HPDE6-E6E7 (cell line): ENCODE measurements at regions not wholly inside any gene's neighbourhood (a gene's known extent, or its start where the extent isn't known, plus 50 kb on each side); places are given as distances from the start of the nearest gene placed in this dataset.

Source experiments
- DNase-seq: peaks from one replicate; pipeline ENCODE4 v3.0.0; 2011; ENCODE audit warnings: missing footprints; ENCODE audit errors: extremely low spot score

DNA sequence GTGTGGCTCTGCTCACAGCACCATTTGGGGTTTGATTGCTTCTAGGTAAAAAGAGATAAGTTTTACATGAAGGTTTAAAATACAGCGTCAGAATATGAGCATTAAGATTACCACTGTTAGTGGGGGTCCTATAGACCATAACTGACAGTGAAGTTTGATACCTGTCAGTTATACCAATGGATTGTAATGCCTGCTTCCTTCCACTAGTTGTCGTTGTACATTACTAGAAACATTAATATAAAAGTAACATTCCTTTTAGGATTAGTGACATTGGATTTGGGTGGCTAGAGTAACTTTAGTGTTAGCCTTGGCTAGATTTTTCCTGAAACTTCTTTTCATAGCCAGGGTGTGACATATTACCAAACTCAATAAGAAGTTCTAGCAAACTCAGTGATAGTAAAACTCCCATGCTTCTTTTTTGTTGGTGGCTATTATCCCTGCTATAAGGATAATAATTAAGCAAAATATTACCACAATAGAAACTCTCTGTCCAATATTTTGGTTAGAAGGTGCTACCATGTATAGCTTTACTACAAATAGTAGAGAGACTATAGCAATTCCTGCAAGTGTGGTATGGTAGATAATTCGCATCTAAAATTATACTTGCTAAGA lies 57.1 kb downstream of the FAM181B start:
- DNase-seq: no peak

DNA sequence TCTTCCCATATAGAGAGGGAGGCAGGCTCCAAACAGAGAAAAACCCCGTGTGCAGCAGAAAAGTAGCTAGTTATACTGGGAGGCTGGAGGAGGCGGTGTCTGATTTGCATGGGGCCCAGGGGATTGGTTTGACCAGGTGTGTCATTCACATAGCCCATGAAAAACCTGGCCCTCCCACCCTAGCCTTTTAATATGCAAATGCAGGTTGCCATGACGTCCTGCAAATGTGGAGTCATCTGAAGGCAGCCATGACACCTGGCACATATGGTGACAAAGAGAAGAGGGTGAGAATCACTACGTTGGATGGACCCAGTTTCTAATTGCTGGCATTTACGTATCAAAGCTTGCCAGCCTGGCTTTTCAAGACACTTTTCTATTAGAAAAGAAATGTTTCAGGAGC lies 57.8 kb downstream of the FAM181B start:
- no peak for DNase-seq

GRCh38 chr11:82673631-82674030 lies 60.0 kb downstream of the FAM181B start:
- no peak for DNase-seq

DNA sequence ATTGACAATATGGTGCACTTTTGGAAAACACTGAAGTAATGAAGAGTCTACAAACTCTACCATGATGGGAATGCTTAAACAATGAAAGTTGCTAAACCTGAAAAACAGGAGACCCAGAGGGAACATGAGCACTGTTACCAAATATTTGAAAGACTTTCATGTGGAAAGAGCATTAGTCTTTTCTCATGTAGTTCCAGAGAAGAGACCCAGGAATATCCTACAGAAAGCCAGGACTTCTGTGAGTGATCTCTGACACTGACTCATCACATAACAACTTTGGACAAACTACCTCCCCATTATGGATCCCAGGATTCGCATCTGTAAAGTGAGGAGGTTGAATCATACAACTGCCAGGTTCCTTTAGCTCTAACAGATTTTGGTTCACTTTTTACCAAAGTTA lies 62.2 kb downstream of the FAM181B start:
- DNase-seq: no peak

DNA sequence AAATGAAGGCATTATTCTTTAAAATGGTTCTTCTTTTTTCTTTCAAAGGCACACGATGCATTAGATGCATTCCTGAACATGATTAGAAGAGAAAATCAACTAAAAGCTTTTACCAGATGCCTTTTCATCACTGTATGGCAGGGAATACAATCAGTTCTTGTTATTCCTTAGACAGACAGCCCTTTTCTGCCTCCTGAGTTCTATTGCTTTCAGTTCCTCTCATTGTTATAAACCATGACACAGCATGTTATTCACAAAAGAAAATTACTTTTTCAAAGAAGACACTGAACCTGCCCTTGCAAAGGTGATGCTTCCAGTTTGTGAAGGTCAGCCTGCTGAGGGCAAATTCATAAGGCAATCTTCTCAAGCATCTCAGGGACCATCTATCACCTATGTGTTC lies 70.1 kb downstream of the FAM181B start:
- no peak for DNase-seq

DNA sequence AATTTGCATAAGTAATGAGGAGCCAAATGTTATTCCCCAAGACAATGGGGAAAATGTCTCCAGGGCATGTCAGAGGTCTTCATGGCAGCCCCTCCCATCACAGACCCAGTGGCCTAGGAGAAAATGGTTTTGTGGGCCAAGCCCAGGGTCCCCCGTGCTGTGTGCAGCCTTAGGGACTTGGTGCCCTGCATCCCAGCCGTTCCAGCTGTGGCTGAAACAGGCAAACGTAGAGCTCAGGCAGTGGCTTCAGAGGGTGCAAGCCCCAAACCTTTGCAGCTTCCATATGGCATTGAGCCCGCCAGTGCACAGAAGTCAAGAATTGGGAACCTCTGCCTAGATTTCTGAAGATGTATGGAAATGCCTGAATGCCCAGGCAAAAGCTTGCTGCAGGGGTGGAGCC lies 79.9 kb downstream of the FAM181B start:
- DNase-seq: no peak

DNA sequence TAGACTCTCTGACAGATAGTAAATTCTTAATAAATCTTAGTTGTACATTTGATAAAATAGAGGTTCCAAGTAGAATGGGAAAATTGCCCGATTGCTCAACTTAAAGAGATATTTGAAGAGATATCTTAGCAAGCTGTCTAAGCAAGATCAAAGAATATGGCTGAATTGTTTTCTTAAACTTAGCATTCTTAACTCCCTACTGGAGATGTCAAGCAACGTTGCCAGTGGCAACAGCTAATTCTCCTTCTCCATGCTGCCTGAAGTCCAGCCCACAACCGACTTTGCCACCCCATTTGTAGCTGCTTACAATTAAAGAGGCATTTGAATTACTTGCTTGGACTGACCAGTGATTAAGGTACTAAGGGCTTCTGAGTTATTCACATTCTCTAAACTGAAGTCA lies 94.4 kb downstream of the FAM181B start:
- DNase-seq: no peak

GRCh38 chr11:82636615-82637014 lies 97.0 kb downstream of the FAM181B start:
- DNase-seq: no peak

DNA sequence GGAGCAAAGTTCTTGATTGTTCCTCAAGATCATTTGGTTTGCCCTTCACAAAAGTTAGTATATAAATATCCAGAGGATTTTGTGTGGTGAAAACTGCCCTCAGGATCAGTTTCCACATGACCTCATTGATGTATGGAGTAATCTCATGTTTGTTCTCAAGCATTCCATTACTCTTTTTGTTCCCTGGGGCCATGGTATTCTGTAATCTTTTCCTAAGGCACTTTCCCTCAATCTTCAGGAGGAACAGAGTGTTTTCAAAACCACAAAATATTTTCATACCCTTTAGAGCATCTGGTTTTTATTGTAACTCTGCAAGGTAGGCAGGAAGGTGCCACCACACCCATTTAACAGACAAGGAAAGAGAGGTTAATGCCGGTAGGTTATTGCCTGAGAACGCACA lies 99.6 kb downstream of the FAM181B start:
- DNase-seq: no peak

DNA sequence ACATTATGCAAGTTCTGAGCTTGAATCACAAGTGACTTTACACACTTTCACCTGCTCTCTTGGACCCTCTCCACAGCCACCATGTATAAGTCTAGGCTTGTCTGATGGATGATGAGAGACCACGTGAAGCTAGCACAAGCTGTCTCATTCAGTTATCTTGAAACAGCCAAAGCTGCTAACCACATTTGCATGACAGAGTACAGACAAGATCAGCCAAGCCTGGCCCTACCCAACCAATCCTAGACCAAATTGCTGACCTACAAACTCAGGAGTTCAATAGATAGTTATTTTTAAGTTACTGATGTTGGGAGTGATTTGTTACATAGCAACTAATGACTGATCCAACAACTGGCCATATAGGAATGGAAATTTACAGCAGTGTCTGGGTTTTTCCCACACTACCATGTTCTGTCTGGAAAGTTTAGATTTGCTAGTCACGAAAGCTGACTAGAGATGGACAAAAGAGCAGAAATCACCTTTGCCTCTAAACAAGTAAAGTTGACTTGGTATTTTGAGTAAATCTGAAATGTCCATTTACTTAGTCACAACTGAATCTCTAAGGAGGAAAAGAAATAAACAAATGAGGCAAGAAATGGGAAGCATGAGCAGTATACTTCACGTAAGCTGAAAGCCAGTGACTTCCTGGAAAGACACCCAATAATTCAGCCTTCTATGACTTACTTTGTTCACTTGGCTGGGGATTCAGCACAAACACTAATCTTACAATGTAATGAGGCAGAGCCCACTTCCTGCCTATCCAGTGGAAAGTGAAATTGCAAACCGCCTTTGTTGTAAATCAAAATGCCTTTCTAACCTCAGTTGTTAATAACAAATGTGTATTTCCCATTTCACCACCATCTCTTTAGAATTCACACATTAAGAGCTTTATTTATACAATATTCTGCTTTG lies 101.7 kb downstream of the FAM181B start:
- no peak for DNase-seq

DNA sequence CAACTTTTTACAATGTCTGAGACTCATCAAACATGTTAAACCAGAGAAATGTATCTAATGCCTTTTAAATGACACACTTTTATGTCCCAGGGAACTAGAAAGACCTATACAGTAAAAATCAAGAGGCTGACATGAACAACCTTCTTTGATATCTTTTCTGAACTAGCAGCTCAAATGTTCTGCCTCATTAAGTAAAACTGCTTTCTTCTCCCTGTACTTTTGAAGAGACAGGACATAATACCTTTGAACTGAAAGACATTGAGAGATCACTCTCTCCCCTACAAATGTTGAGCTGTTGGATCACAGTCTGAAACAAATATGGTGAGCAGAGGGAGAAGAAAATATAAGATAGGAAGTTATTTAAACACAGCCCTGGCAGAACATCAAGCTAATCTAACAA lies 123.0 kb downstream of the FAM181B start:
- DNase-seq: no peak

DNA sequence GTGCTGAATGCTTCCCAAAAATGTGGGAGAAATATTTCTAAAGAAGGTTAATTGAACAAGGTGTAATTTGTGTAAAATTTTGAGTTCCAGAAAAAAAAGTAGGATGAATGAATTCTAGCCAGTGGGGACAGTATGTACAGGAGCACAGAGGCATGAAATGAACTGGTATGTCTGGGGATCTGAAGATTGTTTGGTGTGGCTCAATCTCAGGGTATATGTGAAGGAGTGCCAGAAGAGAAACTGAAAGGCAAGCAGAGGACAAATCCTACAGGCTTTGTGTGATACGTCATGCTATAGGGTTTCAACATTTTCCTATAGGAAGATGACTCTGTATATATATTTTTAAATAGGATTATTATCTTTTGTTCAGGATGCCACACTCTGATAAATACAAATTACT lies 126.9 kb downstream of the FAM181B start:
- no peak for DNase-seq

- DNase-seq: no peak
Measured at GRCh38 chr11:82601711-82602110, 132.0 kb downstream of the FAM181B start.

DNA sequence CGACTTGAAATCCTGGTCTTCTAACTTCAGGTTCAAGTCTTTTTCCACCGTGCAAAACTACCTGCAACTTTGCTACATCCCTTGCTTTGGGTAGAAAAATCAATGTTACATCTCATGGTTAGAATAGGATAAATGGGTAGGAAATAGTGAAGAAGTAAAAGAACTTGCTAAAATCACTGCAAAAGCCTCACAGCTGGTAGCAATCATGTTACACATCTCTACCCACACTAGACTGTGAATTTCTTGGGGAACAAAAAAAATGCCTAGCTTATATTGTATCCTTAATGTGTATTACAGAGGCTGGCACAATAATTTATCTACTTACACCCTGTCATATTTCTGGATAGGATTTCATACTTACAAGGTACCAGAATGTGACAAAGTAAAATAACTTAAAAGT lies 133.8 kb downstream of the FAM181B start:
- DNase-seq: no peak

DNA sequence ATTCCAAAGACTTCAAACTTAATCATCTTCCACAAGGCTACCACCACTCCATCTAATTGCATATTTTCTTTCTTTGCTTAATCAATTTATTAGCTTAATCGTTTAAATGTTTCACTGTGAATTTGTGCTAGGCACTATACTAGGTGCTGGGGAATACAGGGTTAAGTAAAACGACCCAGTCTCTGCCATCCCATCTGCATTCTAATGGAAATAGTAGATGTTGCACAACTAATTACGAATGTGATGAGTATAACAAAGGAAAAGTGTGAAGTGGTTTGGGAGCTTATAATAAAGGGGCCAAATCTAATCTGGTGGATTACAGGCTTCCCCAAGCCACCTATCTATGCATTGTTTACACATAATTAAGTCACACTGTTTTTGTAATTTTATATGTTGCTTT lies 147.1 kb downstream of the FAM181B start:
- no peak for DNase-seq

DNA sequence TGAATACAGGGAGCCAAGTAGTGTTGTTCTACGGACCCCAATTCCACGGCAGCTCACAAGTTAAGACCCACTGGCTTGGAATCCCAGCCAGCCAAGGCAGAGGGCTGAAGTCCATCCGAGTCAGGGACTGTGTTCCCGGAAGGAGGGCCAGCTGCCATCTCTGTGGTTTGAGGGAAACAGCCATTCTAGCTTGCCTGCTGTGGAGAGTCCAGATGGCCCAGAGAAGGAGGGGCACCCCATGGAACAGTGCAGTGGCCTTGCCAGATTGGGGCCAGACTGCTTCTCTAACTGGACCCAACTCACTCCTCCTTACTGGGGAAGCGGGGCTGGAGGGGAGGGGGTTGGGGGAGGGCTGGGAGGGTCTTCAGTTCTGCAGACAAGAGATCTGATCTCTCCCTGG lies 156.4 kb downstream of the FAM181B start:
- no peak for DNase-seq

GRCh38 chr11:82560836-82561235 lies 172.8 kb downstream of the FAM181B start:
- no peak for DNase-seq

DNA sequence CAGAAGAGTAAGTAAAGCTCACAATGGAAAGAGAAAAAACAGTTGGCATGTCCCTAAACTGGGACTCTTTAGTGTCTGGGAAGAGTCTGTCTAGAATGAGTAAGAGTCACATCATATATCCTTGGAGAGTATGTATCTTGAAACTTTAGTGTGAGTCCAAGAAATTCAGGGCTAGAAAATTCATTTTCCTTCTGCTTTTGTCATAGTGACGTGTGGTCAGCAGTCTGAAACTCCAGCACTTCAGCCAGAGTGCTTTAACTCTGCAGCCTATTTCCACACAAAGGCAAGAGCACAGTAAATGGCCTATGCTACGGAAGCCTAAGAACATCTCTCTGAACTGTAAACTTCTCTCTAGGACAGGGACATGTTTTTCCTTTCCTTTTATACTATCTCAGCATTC lies 174.1 kb downstream of the FAM181B start:
- DNase-seq: no peak

DNA sequence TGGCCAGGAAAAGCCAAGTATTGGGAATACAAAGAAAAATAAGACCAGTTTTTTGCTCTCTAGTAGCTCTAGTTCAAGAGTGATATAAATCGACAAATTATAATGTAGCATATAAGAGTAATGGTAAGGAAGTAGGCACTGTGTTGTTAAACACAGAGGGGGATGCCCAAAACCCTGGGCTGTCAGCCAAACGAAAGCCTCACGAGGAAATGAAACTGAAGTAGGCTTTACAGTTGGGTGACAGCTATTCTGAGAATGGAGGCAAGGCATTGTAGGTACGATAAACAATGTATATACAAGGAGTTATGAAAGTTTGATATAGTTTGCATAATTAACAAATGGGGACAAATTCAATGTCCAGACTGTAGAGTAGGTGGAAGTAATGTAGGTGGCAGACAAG lies 176.4 kb downstream of the FAM181B start:
- no peak for DNase-seq

- DNase-seq: no peak
Measured at GRCh38 chr11:82556210-82556609, 177.5 kb downstream of the FAM181B start.

DNA sequence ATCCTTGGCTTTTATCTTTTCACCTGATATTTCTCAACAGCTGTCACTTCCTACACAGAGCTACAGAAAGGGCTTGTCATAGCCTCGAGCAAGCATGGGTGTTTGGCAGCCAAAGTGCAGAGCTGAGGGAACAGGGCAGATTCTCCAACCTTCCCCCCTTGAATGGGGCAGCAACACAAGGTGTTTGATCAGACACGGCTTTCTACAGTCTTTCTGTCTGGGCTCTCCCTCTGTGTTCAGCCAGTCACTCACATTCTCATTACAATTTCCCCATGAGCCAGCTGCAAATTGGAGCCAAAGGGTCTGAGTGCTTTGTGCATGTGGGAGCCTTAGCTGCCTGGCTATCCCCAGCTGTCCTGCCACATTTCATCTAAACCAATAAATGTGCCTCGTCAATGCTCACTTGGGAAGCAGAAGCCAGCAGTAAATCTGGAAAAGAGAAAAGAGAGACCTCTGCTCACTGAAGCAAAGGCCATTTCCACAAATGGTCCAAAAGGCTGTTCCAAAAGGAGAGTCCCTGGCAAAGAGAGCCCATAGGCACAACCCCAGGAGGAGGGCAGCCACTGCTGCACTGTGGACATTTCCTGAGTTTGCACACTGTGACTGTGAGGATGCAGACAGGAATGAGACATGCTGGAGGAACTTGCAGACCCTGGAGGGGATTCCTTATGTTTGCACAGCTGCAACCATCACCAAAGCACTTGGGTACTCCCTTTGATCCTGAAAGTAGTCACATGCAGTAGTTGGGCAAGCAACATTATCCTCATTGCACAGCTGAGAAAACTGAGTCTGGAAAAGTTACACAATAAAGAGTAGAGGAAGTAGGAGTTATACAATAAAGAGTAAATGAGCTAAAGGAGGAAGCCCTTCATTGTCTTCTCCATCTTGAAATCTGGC lies 186.8 kb downstream of the FAM181B start:
- DNase-seq: no peak

DNA sequence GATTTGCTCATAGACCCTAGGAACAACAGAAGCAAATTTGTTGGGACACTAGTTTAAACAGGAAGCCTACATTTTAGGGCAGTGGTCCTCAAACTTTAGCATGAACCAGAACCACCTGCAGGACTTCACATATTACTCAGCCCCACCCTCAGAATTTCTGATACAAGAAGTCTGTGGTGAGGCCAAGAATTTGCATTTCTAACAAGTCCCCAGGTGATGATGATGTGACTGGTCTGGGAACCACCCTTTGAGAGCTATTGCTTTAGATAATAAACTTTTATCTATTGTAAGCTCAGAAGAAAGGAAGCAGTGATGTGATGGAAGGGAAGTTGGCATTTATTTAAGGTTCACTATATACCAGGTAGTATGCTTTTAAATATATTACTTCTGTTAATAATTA lies 194.0 kb downstream of the FAM181B start:
- DNase-seq: no peak
